Natural killer cell (primary cell): ENCODE measurements at regions not wholly inside any gene's neighbourhood (a gene's known extent, or its start where the extent isn't known, plus 50 kb on each side); places are given as distances from the start of the nearest gene placed in this dataset.
A peak's percentile ranks its signal among the peaks of the same experiment; 100 is the strongest.

Experiments used
- ATAC-seq, 3 donors: fragments of 150-1000 bp in 2 of 3; fragments of 200-7000 bp in 1 of 3; cut with Tn5 transposase; 1 replicate in 1 of 3; 2 replicates in 2 of 3; pipeline ENCODE4 v1.10.0; 2021; ENCODE audit warnings: mild to moderate bottlenecking in 2 of 3, moderate library complexity in 2 of 3
- DNase-seq, 2 donors: peaks; one replicate each; pipeline versions ENCODE4 v3.0.0 to v3.0.0-alpha.2; 2013 to 2021; ENCODE audit warnings: mixed read lengths in 1 of 2
- H3K27ac ChIP-seq: one replicate; pipeline ENCODE4 v1.5.1; 2013; ENCODE audit warnings: mild to moderate bottlenecking, low read length
- H3K27me3 ChIP-seq: one replicate; pipeline ENCODE4 v1.6.1; 2013; ENCODE audit warnings: low read length; ENCODE audit not compliant: control insufficient read depth, insufficient read depth
- H3K36me3 ChIP-seq: one replicate; pipeline ENCODE4 v1.6.1; 2013; ENCODE audit warnings: low read length; ENCODE audit not compliant: control insufficient read depth, insufficient read depth
- H3K4me1 ChIP-seq: one replicate; pipeline ENCODE4 v1.6.1; 2013; ENCODE audit warnings: low read length; ENCODE audit not compliant: control insufficient read depth, insufficient read depth
- H3K4me3 ChIP-seq: one replicate; pipeline ENCODE4 v1.5.1; 2013; ENCODE audit warnings: low read length
- H3K9me3 ChIP-seq: one replicate; pipeline ENCODE4 v1.6.1; 2013; ENCODE audit warnings: low read length; ENCODE audit not compliant: control insufficient read depth, insufficient read depth
- H3K27ac Mint-ChIP-seq, 2 donors: one replicate each; pipeline ENCODE4 v1.8.0; 2022; ENCODE audit warnings: mild to moderate bottlenecking in 2 of 2, mixed read lengths in 2 of 2, moderate library complexity in 1 of 2
- H3K27me3 Mint-ChIP-seq, 2 donors: one replicate each; pipeline ENCODE4 v1.8.0; 2022; ENCODE audit warnings: low read depth in 2 of 2, mixed read lengths in 2 of 2
- H3K36me3 Mint-ChIP-seq: one replicate; pipeline ENCODE4 v1.8.0; 2022; ENCODE audit warnings: mixed read lengths
- H3K4me1 Mint-ChIP-seq, 2 donors: one replicate each; pipeline ENCODE4 v1.8.0; 2022; ENCODE audit warnings: mixed read lengths in 2 of 2
- H3K4me3 Mint-ChIP-seq: one replicate; pipeline ENCODE4 v1.8.0; 2022; ENCODE audit warnings: mild to moderate bottlenecking, moderate library complexity, mixed read lengths
- H3K9me3 Mint-ChIP-seq, 2 donors: one replicate each; pipeline ENCODE4 v1.8.0; 2022; ENCODE audit warnings: mixed read lengths in 2 of 2
- CTCF ChIP-seq: fragments of 200-600 bp; IDR thresholded peaks from one replicate; pipeline ENCODE4 v1.8.0; 2022; ENCODE audit warnings: antibody characterized with exemption
- WGBS: methylation state at CpG from one replicate; pipeline ENCODE4 v1.1.7; 2013; ENCODE audit warnings: missing lambda C conversion rate; ENCODE audit not compliant: insufficient coverage; 5-methylcytosine and 5-hydroxymethylcytosine counted together
- intact Hi-C: fragments of 100-400 bp; cut with micrococcal nuclease; formaldehyde crosslinking; loops from one replicate; pipeline ENCODE4 v1.14.2; 2022

GRCh38 chrX:110863883-110864282 is 68.3 kb upstream of the CHRDL1 start:
- H3K36me3 ChIP-seq: no peaks in the 10 kb centered on the region
- ATAC-seq (no peak), DNase-seq (no peak)
- Mint-ChIP-seq H3K4me1 (no peaks in the 10 kb centered on the region), H3K4me3 (no peak overlapping the region), H3K36me3 (no peaks in the 10 kb centered on the region), H3K9me3 (no peaks in the 10 kb centered on the region), H3K27ac (no peak overlapping the region), H3K27me3 (peaks cover 0 to 10% of the 10 kb centered on the region in 2 donors)
- no peaks in the 10 kb centered on the region for H3K27me3 ChIP-seq
- intact Hi-C loops: no loop called here
- TF ChIP-seq CTCF: no peak
- H3K27ac ChIP-seq: no peak overlapping the region
- H3K9me3 ChIP-seq: no peaks in the 10 kb centered on the region
- H3K4me3 ChIP-seq: no peak overlapping the region
- no CpG with 5 or more reads among the region's 1 CpG for WGBS
- no peaks in the 10 kb centered on the region for H3K4me1 ChIP-seq

- Histone ChIP-seq H3K9me3 (no peaks in the 10 kb centered on the region), H3K27me3 (no peaks in the 10 kb centered on the region), H3K4me3 (no peak overlapping the region), H3K27ac (no peak overlapping the region), H3K36me3 (no peaks in the 10 kb centered on the region), H3K4me1 (no peaks in the 10 kb centered on the region)
- intact Hi-C loops: no loop called here
- Mint-ChIP-seq H3K4me3 (no peak overlapping the region), H3K4me1 (no peaks in the 10 kb centered on the region), H3K9me3 (no peaks in the 10 kb centered on the region), H3K36me3 (no peaks in the 10 kb centered on the region), H3K27ac (no peak overlapping the region), H3K27me3 (peaks cover 0 to 41% of the 10 kb centered on the region in 2 donors)
- TF ChIP-seq CTCF: no peak
- no peak for ATAC-seq
- WGBS: no CpG with 5 or more reads among the region's 2 CpGs
- no peak for DNase-seq
Measured at GRCh38 chrX:110858565-110858964, 62.9 kb upstream of the CHRDL1 start.

GRCh38 chrX:110853610-110854009 is 58.0 kb upstream of the CHRDL1 start:
- H3K36me3 Mint-ChIP-seq: no peaks in the 10 kb centered on the region
- H3K27me3 ChIP-seq: no peaks in the 10 kb centered on the region
- intact Hi-C loops: no loop called here
- no peaks in the 10 kb centered on the region for H3K9me3 ChIP-seq
- H3K36me3 ChIP-seq: no peaks in the 10 kb centered on the region
- no peaks in the 10 kb centered on the region for H3K4me1 Mint-ChIP-seq
- H3K27me3 Mint-ChIP-seq: peaks cover 0 to 32% of the 10 kb centered on the region in 2 donors
- no peaks in the 10 kb centered on the region for H3K9me3 Mint-ChIP-seq
- ATAC-seq (no peak), DNase-seq (peak in 1 of 2 donors; percentile 6)
- 32% methylated on average over 3 of the region's 7 CpGs for WGBS
- no peak overlapping the region for H3K4me3 ChIP-seq
- no peak for TF ChIP-seq CTCF
- H3K27ac Mint-ChIP-seq: no peak overlapping the region
- H3K4me1 ChIP-seq: no peaks in the 10 kb centered on the region
- no peak overlapping the region for H3K27ac ChIP-seq
- H3K4me3 Mint-ChIP-seq: no peak overlapping the region

- no peak for TF ChIP-seq CTCF
- no peaks in the 10 kb centered on the region for H3K9me3 Mint-ChIP-seq
- no peaks in the 10 kb centered on the region for H3K9me3 ChIP-seq
- 77% methylated on average over 3 of the region's 4 CpGs for WGBS
- no peaks in the 10 kb centered on the region for H3K36me3 Mint-ChIP-seq
- H3K27ac ChIP-seq: no peak overlapping the region
- H3K4me1 ChIP-seq: no peaks in the 10 kb centered on the region
- no peaks in the 10 kb centered on the region for H3K4me1 Mint-ChIP-seq
- no peaks in the 10 kb centered on the region for H3K36me3 ChIP-seq
- H3K27me3 ChIP-seq: no peaks in the 10 kb centered on the region
- H3K4me3 Mint-ChIP-seq: no peak overlapping the region
- intact Hi-C loops: no loop called here
- no peak overlapping the region for H3K27ac Mint-ChIP-seq
- H3K27me3 Mint-ChIP-seq: peaks cover 0 to 26% of the 10 kb centered on the region in 2 donors
- no peak overlapping the region for H3K4me3 ChIP-seq
- ATAC-seq (peak in 1 of 3 donors; percentile 33), DNase-seq (peak in 1 of 2 donors; percentile 9)
Measured at GRCh38 chrX:110852180-110852579, 56.6 kb upstream of the CHRDL1 start.
